ENCODE measurements at regions not wholly inside any gene's neighbourhood (a gene's known extent, or its start where the extent isn't known, plus 50 kb on each side); places are given as distances from the start of the nearest gene placed in this dataset.

- no peak for DNase-seq (ENCODE audit: low read depth)
These were observed 547.5 kb upstream of the TNP1 start for GRCh38 chr2:217407362-217407761.

GRCh38 chr2:217404236-217404760, 544.4 kb upstream of the TNP1 start:
- DNase-seq (ENCODE audit: low read depth) = no peak

- DNase-seq (ENCODE audit: low read depth) = no peak
These were observed 543.0 kb upstream of the TNP1 start for GRCh38 chr2:217402761-217403383.

GRCh38 chr2:217402144-217402543, 542.3 kb upstream of the TNP1 start:
- no peak for DNase-seq (ENCODE audit: low read depth)

GRCh38 chr2:217399291-217399690, 539.4 kb upstream of the TNP1 start:
- no peak for DNase-seq (ENCODE audit: low read depth)

- no peak for DNase-seq (ENCODE audit: low read depth)
These were observed 539.0 kb upstream of the TNP1 start for GRCh38 chr2:217398860-217399259.

GRCh38 chr2:217398101-217398500, 538.2 kb upstream of the TNP1 start:
- DNase-seq (ENCODE audit: low read depth) = no peak

GRCh38 chr2:217396586-217396985, 536.7 kb upstream of the TNP1 start:
- no peak for DNase-seq (ENCODE audit: low read depth)

- DNase-seq (ENCODE audit: low read depth) = no peak
These were observed 536.3 kb upstream of the TNP1 start for GRCh38 chr2:217396165-217396564.

GRCh38 chr2:217394510-217395351, 534.9 kb upstream of the TNP1 start:
- DNase-seq (ENCODE audit: low read depth) = no peak

- DNase-seq (ENCODE audit: low read depth) = no peak
These were observed 533.7 kb upstream of the TNP1 start for GRCh38 chr2:217393585-217394032.

- no peak for DNase-seq (ENCODE audit: low read depth)
These were observed 533.2 kb upstream of the TNP1 start for GRCh38 chr2:217392930-217393584.

GRCh38 chr2:217387776-217388387, 528.0 kb upstream of the TNP1 start:
- DNase-seq (ENCODE audit: low read depth) = no peak

- no peak for DNase-seq (ENCODE audit: low read depth)
These were observed 526.2 kb upstream of the TNP1 start for GRCh38 chr2:217386041-217386440.

- no peak for DNase-seq (ENCODE audit: low read depth)
These were observed 523.8 kb upstream of the TNP1 start for GRCh38 chr2:217383620-217384019.

GRCh38 chr2:217382794-217383193, 522.9 kb upstream of the TNP1 start:
- DNase-seq (ENCODE audit: low read depth) = no peak

- DNase-seq (ENCODE audit: low read depth) = no peak
These were observed 519.9 kb upstream of the TNP1 start for GRCh38 chr2:217379807-217380206.

GRCh38 chr2:217372794-217373193, 512.9 kb upstream of the TNP1 start:
- DNase-seq (ENCODE audit: low read depth) = no peak

- no peak for DNase-seq (ENCODE audit: low read depth)
These were observed 511.9 kb upstream of the TNP1 start for GRCh38 chr2:217371781-217372213.

GRCh38 chr2:217370391-217370790, 510.5 kb upstream of the TNP1 start:
- no peak for DNase-seq (ENCODE audit: low read depth)

- DNase-seq (ENCODE audit: low read depth) = no peak
These were observed 507.6 kb upstream of the TNP1 start for GRCh38 chr2:217367464-217367863.

GRCh38 chr2:217366966-217367365, 507.1 kb upstream of the TNP1 start:
- DNase-seq (ENCODE audit: low read depth) = no peak

Measured in stimulated activated CD8-positive, alpha-beta memory T cell treated with anti-CD3 and anti-CD28 coated beads, Interleukin-12 subunit alpha, Interleukin-12 subunit beta, amount 100 ng/mL, for 1 hour (primary cell).